IMR-90 (cell line): ENCODE measurements at regions not wholly inside any gene's neighbourhood (a gene's known extent, or its start where the extent isn't known, plus 50 kb on each side); places are given as distances from the start of the nearest gene placed in this dataset.

ENCODE experiments used
- ATAC-seq: fragments of 200-7000 bp; cut with Tn5 transposase; 2 replicates; pipeline ENCODE4 v1.9.1; 2020; ENCODE audit warnings: low read depth, mild to moderate bottlenecking, moderate library complexity
- BruUV-seq: library from RNA; stranded (reverse); fragments of 400-500 nt; replicated peaks from 2 replicates; lab custom pipeline; 2021; lab: Mats Ljungman, UMichigan
- CTCF ChIA-PET: fragments of 300-600 bp; formaldehyde crosslinking; extraction: SDS; loops from one replicate; lab custom pipeline; 2021; ENCODE audit warnings: antibody characterized with exemption; lab: Yijun Ruan, JAX
- POLR2A ChIA-PET: fragments of 300-600 bp; sonication (Branson Sonifier 250); formaldehyde crosslinking; loops from one replicate; lab custom pipeline; 2022; ENCODE audit warnings: antibody characterized with exemption; ENCODE audit not compliant: unreplicated experiment; lab: Charles Lee
- DNase-seq: peaks from one replicate; pipeline ENCODE4 v3.0.0; 2013
- H2AFZ ChIP-seq: replicated peaks from 2 replicates; pipeline ENCODE3; 2013; ENCODE audit warnings: low read length, mild to moderate bottlenecking; ENCODE audit not compliant: poor library complexity
- H2AK5ac ChIP-seq: 2 replicates; pipeline ENCODE4 v1.6.1; 2013; ENCODE audit warnings: low read depth, low read length, inconsistent platforms
- H2AK9ac ChIP-seq: replicated peaks from 2 replicates; pipeline ENCODE3; 2013; ENCODE audit warnings: mild to moderate bottlenecking, low read depth, low read length, moderate library complexity; ENCODE audit not compliant: poor library complexity
- H2BK120ac ChIP-seq: 2 replicates; pipeline ENCODE4 v1.6.1; 2013; ENCODE audit warnings: low read depth, low read length, inconsistent platforms
- H2BK15ac ChIP-seq: 3 replicates; pipeline ENCODE4 v1.6.1; 2013; ENCODE audit warnings: low read depth, low read length, inconsistent platforms
- H2BK20ac ChIP-seq: 2 replicates; pipeline ENCODE4 v1.6.1; 2013; ENCODE audit warnings: low read depth, mild to moderate bottlenecking, inconsistent platforms, low read length, moderate library complexity
- H2BK5ac ChIP-seq: 2 replicates; pipeline ENCODE4 v1.6.1; 2013; ENCODE audit warnings: mild to moderate bottlenecking, low read depth, low read length, inconsistent platforms; ENCODE audit not compliant: poor library complexity, severe bottlenecking
- H3K14ac ChIP-seq: replicated peaks from 2 replicates; pipeline ENCODE4 v1.6.1; 2013; ENCODE audit warnings: low read depth, low read length, inconsistent platforms
- H3K18ac ChIP-seq: 2 replicates; pipeline ENCODE4 v1.6.1; 2013; ENCODE audit warnings: low read depth, low read length, control low read depth
- H3K23ac ChIP-seq: 2 replicates; pipeline ENCODE4 v1.6.1; 2013; ENCODE audit warnings: low read depth, low read length, inconsistent platforms
- H3K27ac ChIP-seq: 2 replicates; pipeline ENCODE4 v1.5.1; 2013; ENCODE audit warnings: mild to moderate bottlenecking, control low read depth, low read length; ENCODE audit not compliant: insufficient read depth
- H3K27me3 ChIP-seq: 2 replicates; pipeline ENCODE4 v1.6.1; 2013; ENCODE audit warnings: low read length; ENCODE audit not compliant: control insufficient read depth, insufficient read depth
- H3K36me3 ChIP-seq: 2 replicates; pipeline ENCODE4 v1.6.1; 2013; ENCODE audit warnings: low read length, mixed read lengths; ENCODE audit not compliant: control insufficient read depth, insufficient read depth
- H3K4ac ChIP-seq: 2 replicates; pipeline ENCODE4 v1.6.1; 2013; ENCODE audit warnings: low read depth, low read length, inconsistent platforms
- H3K4me1 ChIP-seq: 2 replicates; pipeline ENCODE4 v1.6.1; 2013; ENCODE audit warnings: low read length, mixed read lengths; ENCODE audit not compliant: control insufficient read depth, insufficient read depth
- H3K4me2 ChIP-seq: 2 replicates; pipeline ENCODE4 v1.6.1; 2013; ENCODE audit warnings: low read depth, mild to moderate bottlenecking, control low read depth, low read length, moderate library complexity
- H3K4me3 ChIP-seq: 2 replicates; pipeline ENCODE4 v1.5.1; 2013; ENCODE audit warnings: low read depth, mild to moderate bottlenecking, control low read depth, low read length, moderate library complexity; ENCODE audit not compliant: insufficient read depth
- H3K56ac ChIP-seq: 2 replicates; pipeline ENCODE4 v1.6.1; 2013; ENCODE audit warnings: low read length, inconsistent platforms; ENCODE audit not compliant: insufficient read depth; ENCODE audit errors: extremely low read depth
- H3K79me1 ChIP-seq, 2 experiments: 2 replicates each; pipeline ENCODE4 v1.6.1; 2013; ENCODE audit warnings: low read length in 2 of 2, inconsistent platforms in 1 of 2, low read depth in 1 of 2
- H3K9ac ChIP-seq: 2 replicates; pipeline ENCODE4 v1.6.1; 2013; ENCODE audit warnings: low read depth, low read length, control low read depth
- H3K9me1 ChIP-seq: 2 replicates; pipeline ENCODE4 v1.6.1; 2013; ENCODE audit warnings: low read length, inconsistent platforms; ENCODE audit not compliant: insufficient read depth
- H3K9me3 ChIP-seq: 2 replicates; pipeline ENCODE4 v1.6.1; 2013; ENCODE audit warnings: low read length; ENCODE audit not compliant: control insufficient read depth, insufficient read depth
- H4K20me1 ChIP-seq: 2 replicates; pipeline ENCODE4 v1.6.1; 2013; ENCODE audit warnings: low read length, inconsistent platforms; ENCODE audit not compliant: insufficient read depth
- H4K5ac ChIP-seq: 2 replicates; pipeline ENCODE4 v1.6.1; 2013; ENCODE audit warnings: mild to moderate bottlenecking, low read depth, low read length, control low read depth
- H4K8ac ChIP-seq, 2 experiments: 2 replicates each; pipeline ENCODE4 v1.6.1; 2013; ENCODE audit warnings: low read depth in 2 of 2, low read length in 2 of 2, control low read depth in 1 of 2, inconsistent platforms in 1 of 2
- H4K91ac ChIP-seq: 2 replicates; pipeline ENCODE4 v1.6.1; 2013; ENCODE audit warnings: low read depth, low read length, inconsistent platforms; ENCODE audit not compliant: insufficient read depth
- BHLHE40 ChIP-seq: fragments of 150-350 bp; IDR thresholded peaks from 2 replicates; pipeline ENCODE4 v1.6.1; 2016; ENCODE audit warnings: mild to moderate bottlenecking, low read depth, low read length
- CEBPB ChIP-seq: IDR thresholded peaks from 2 replicates; pipeline ENCODE4 v1.6.1; 2012; ENCODE audit warnings: low read depth, low read length, improper control_type of control experiment
- CHD1 ChIP-seq: IDR thresholded peaks from 2 replicates; pipeline ENCODE4 v1.6.1; 2012; ENCODE audit warnings: low read depth, low read length, improper control_type of control experiment
- CTCF ChIP-seq: conservative IDR thresholded peaks from 2 replicates; pipeline ENCODE4 v1.5.1; 2012; ENCODE audit warnings: mild to moderate bottlenecking, low read depth, low read length, improper control_type of control experiment
- ELK1 ChIP-seq: fragments of 150-350 bp; IDR thresholded peaks from 2 replicates; pipeline ENCODE4 v1.6.1; 2016; ENCODE audit warnings: low read depth, mild to moderate bottlenecking, low read length, moderate library complexity, borderline replicate concordance
- FOS ChIP-seq: fragments of 150-350 bp; IDR thresholded peaks from 2 replicates; pipeline ENCODE4 v1.6.1; 2016; ENCODE audit warnings: low read depth, low read length
- MAFK ChIP-seq: IDR thresholded peaks from 2 replicates; pipeline ENCODE4 v1.6.1; 2012; ENCODE audit warnings: low read depth, low read length, improper control_type of control experiment
- MAZ ChIP-seq: IDR thresholded peaks from 2 replicates; pipeline ENCODE4 v1.6.1; 2012; ENCODE audit warnings: low read depth, mild to moderate bottlenecking, low read length, improper control_type of control experiment, moderate library complexity, borderline replicate concordance
- MXI1 ChIP-seq: IDR thresholded peaks from 2 replicates; pipeline ENCODE4 v1.6.1; 2012; ENCODE audit warnings: low read depth, mild to moderate bottlenecking, low read length, moderate library complexity, borderline replicate concordance
- NFE2L2 ChIP-seq: fragments of 150-350 bp; IDR thresholded peaks from 2 replicates; pipeline ENCODE4 v1.6.1; 2016; ENCODE audit warnings: low read depth, mild to moderate bottlenecking, low read length
- POLR2A ChIP-seq: IDR thresholded peaks from 2 replicates; pipeline ENCODE4 v1.6.1; 2012; ENCODE audit warnings: mild to moderate bottlenecking, low read depth, low read length
- RAD21 ChIP-seq: IDR thresholded peaks from 2 replicates; pipeline ENCODE4 v1.6.1; 2012; ENCODE audit warnings: low read length, improper control_type of control experiment
- RCOR1 ChIP-seq: IDR thresholded peaks from 2 replicates; pipeline ENCODE4 v1.6.1; 2012; ENCODE audit warnings: mild to moderate bottlenecking, low read length, improper control_type of control experiment; ENCODE audit not compliant: insufficient replicate concordance
- RFX5 ChIP-seq: IDR thresholded peaks from 2 replicates; pipeline ENCODE4 v1.8.0; 2012; ENCODE audit warnings: low read depth, mild to moderate bottlenecking, low read length, moderate library complexity
- SMC3 ChIP-seq: fragments of 150-350 bp; IDR thresholded peaks from 2 replicates; pipeline ENCODE4 v1.6.1; 2016; ENCODE audit warnings: low read depth, mild to moderate bottlenecking, antibody characterized with exemption, low read length, moderate library complexity
- USF2 ChIP-seq: fragments of 150-350 bp; IDR thresholded peaks from 2 replicates; pipeline ENCODE4 v1.6.1; 2017; ENCODE audit warnings: mild to moderate bottlenecking, antibody characterized with exemption, low read length, low read depth
- WGBS, 2 experiments: methylation state at CpG; one replicate each; pipeline versions ENCODE4 v1.1.5 to v1.1.7; 2013; ENCODE audit warnings: missing lambda C conversion rate in 2 of 2; ENCODE audit not compliant: insufficient read length in 1 of 2; ENCODE audit errors: extremely low coverage in 2 of 2; 5-methylcytosine and 5-hydroxymethylcytosine counted together
- dilution Hi-C: fragments of 300-500 bp; cut with HindIII; formaldehyde crosslinking; loops from one replicate; pipeline ENCODE4 v1.14.3; 2018; ENCODE audit warnings: low sequenced_read_pairs; ENCODE audit not compliant: unreplicated experiment
- in situ Hi-C: fragments of 300-500 bp; cut with MboI; formaldehyde crosslinking; loops from 3 replicates; pipeline ENCODE4 v1.14.3; 2019; ENCODE audit warnings: low sequenced_read_pairs, inconsistent platforms, mixed read lengths
- intact Hi-C: fragments of 100-400 bp; cut with micrococcal nuclease; formaldehyde crosslinking; loops from 2 replicates; pipeline ENCODE4 v1.10.0; 2022

GRCh38 chr15:39180030-39180429, 400.8 kb upstream of the THBS1 start:
- POLR2A ChIA-PET: interaction anchor here (0.6 to 2.6 kb wide), 3 partner anchors 129 to 403 kb away, joined by 3 to 14 read pairs (median 6); partner anchors contain the start of gene THBS1
- dilution Hi-C loops: no loop called here
- H3K4ac ChIP-seq: peak overlapping the region; percentile 98
- H2AK5ac ChIP-seq: peak overlapping the region; percentile 92
- CTCF ChIA-PET: interaction anchor here (0.6 to 1.5 kb wide), 7 partner anchors 46 to 716 kb away, joined by 3 to 9 read pairs (median 4); no protein-coding TSS in a partner anchor
- no peak for TF ChIP-seq RAD21
- TF ChIP-seq NFE2L2: no peak
- no peak for TF ChIP-seq RFX5
- TF ChIP-seq MAZ: no peak
- TF ChIP-seq ELK1: no peak
- TF ChIP-seq MAFK: no peak
- no peak for TF ChIP-seq FOS
- no peak for TF ChIP-seq CHD1
- TF ChIP-seq POLR2A: no peak
- no peak for TF ChIP-seq MXI1
- no peak for TF ChIP-seq BHLHE40
- no peak for TF ChIP-seq RCOR1
- TF ChIP-seq SMC3: no peak
- TF ChIP-seq CTCF: no peak
- no peak for TF ChIP-seq USF2
- TF ChIP-seq CEBPB: no peak
- peak overlapping the region; percentile 99 for H4K91ac ChIP-seq
- peak overlapping the region; percentile 96 for H2BK20ac ChIP-seq
- peak overlapping the region; percentile 88 for H2BK5ac ChIP-seq
- no peak overlapping the region for H3K4me3 ChIP-seq
- no peaks in the 10 kb centered on the region for H3K9me3 ChIP-seq
- peaks cover 0 to 4% of the 10 kb centered on the region in 2 experiments; a peak in 1 of 4 replicates for H3K79me1 ChIP-seq
- peak overlapping the region; percentile 91 for H3K18ac ChIP-seq
- peak overlapping the region; percentile 95 for H3K27ac ChIP-seq
- ATAC-seq (peak; percentile 31), DNase-seq (peak; percentile 36)
- no peak overlapping the region for H2AFZ ChIP-seq
- H2AK9ac ChIP-seq: peak overlapping the region; percentile 66
- H3K9me1 ChIP-seq: peaks cover 12% of the 10 kb centered on the region
- H3K4me2 ChIP-seq: no peak overlapping the region; the same call in 1 of the 2 replicates
- H3K23ac ChIP-seq: peak overlapping the region; percentile 84
- peak overlapping the region; percentile 88 to 95 for H4K8ac ChIP-seq
- H4K20me1 ChIP-seq: no peaks in the 10 kb centered on the region
- in situ Hi-C loops: no loop called here
- H2BK15ac ChIP-seq: peak overlapping the region; percentile 94
- no peaks in the 10 kb centered on the region for H3K27me3 ChIP-seq
- no peaks in the 10 kb centered on the region for H3K36me3 ChIP-seq
- peak overlapping the region; percentile 67 for H3K56ac ChIP-seq
- BruUV-seq: no TSS peak
- peak overlapping the region; percentile 94 for H4K5ac ChIP-seq
- no CpG with 5 or more reads among the region's 1 CpG for WGBS, 2 experiments
- intact Hi-C loops: loop anchor here (1.0 to 5.0 kb wide), 5 partner anchors 99 to 400 kb away; no protein-coding TSS in a partner anchor
- H3K14ac ChIP-seq: peak overlapping the region; percentile 88
- H2BK120ac ChIP-seq: peak overlapping the region; percentile 95
- peaks cover 20% of the 10 kb centered on the region for H3K4me1 ChIP-seq
- peak overlapping the region; percentile 57 for H3K9ac ChIP-seq
